M059J (cell line): ENCODE measurements at regions not wholly inside any gene's neighbourhood (a gene's known extent, or its start where the extent isn't known, plus 50 kb on each side); places are given as distances from the start of the nearest gene placed in this dataset.
"Not testable (repeated sequence)": the region's sequence is repeated elsewhere in the genome, so short reads cannot be mapped to it uniquely, and the experiment has no call there.

Experiments used
- DNase-seq: peaks from one replicate; pipeline ENCODE4 v3.0.0-alpha.2; 2012; ENCODE audit warnings: low read depth

GRCh38 chr5:135279328-135279727 is 119.7 kb downstream of the MACROH2A1 start:
- no peak for DNase-seq

- no peak for DNase-seq
Measured at GRCh38 chr5:135276151-135276550, 122.9 kb downstream of the MACROH2A1 start.

- no peak for DNase-seq
Measured at GRCh38 chr5:135273212-135273611, 125.8 kb downstream of the MACROH2A1 start.

GRCh38 chr5:135272311-135272805 is 126.7 kb downstream of the MACROH2A1 start:
- DNase-seq: no peak

- DNase-seq: peak; percentile 84
Measured at GRCh38 chr5:135271533-135272310, 127.3 kb downstream of the MACROH2A1 start.

GRCh38 chr5:135269931-135270421 is 129.1 kb downstream of the MACROH2A1 start:
- DNase-seq: peak; percentile 96

GRCh38 chr5:135269199-135269598 is 129.8 kb downstream of the MACROH2A1 start:
- peak; percentile 51 for DNase-seq

GRCh38 chr5:135266975-135267374 is 132.1 kb downstream of the MACROH2A1 start:
- peak; percentile 67 for DNase-seq

- peak; percentile 56 for DNase-seq
Measured at GRCh38 chr5:135266303-135266635, 132.8 kb downstream of the MACROH2A1 start.

- no peak for DNase-seq
Measured at GRCh38 chr5:135265497-135266302, 133.3 kb downstream of the MACROH2A1 start.

- DNase-seq: peak; percentile 57
Measured at GRCh38 chr5:135264451-135265440, 134.3 kb downstream of the MACROH2A1 start.

- no peak for DNase-seq
Measured at GRCh38 chr5:135263022-135263668, 135.9 kb downstream of the MACROH2A1 start.

GRCh38 chr5:135262364-135262763 is 136.7 kb downstream of the MACROH2A1 start:
- DNase-seq: no peak

- not testable (repeated sequence) for DNase-seq
Measured at GRCh38 chr5:135260108-135260507, 138.9 kb downstream of the MACROH2A1 start.

- DNase-seq: peak; percentile 56
Measured at GRCh38 chr5:135255461-135256178, 143.4 kb downstream of the MACROH2A1 start.

GRCh38 chr5:135254183-135254582 is 144.8 kb downstream of the MACROH2A1 start:
- no peak for DNase-seq

GRCh38 chr5:135253601-135254178 is 145.3 kb downstream of the MACROH2A1 start:
- DNase-seq: no peak

- no peak for DNase-seq
Measured at GRCh38 chr5:135251093-135251492, 147.9 kb downstream of the MACROH2A1 start.

- DNase-seq: no peak
Measured at GRCh38 chr5:135250671-135251070, 148.4 kb downstream of the MACROH2A1 start.

- DNase-seq: peak; percentile 84
Measured at GRCh38 chr5:135249658-135250057, 149.4 kb downstream of the MACROH2A1 start.
